CMK (cell line): ENCODE measurements at regions not wholly inside any gene's neighbourhood (a gene's known extent, or its start where the extent isn't known, plus 50 kb on each side); places are given as distances from the start of the nearest gene placed in this dataset.
"Not testable (repeated sequence)": the region's sequence is repeated elsewhere in the genome, so short reads cannot be mapped to it uniquely, and the experiment has no call there.

ENCODE experiments used
- DNase-seq: peaks from one replicate; pipeline ENCODE4 v3.0.0-alpha.2; 2010; ENCODE audit warnings: low read depth

GRCh38 chr12:131552492-131552863 lies 158.4 kb upstream of the SFSWAP start:
- DNase-seq = no peak

GRCh38 chr12:131553096-131553777 lies 157.7 kb upstream of the SFSWAP start:
- DNase-seq = no peak

GRCh38 chr12:131555197-131555846 lies 155.6 kb upstream of the SFSWAP start:
- DNase-seq = no peak

- no peak for DNase-seq
Measured at GRCh38 chr12:131555866-131556265, 155.0 kb upstream of the SFSWAP start.

- no peak for DNase-seq
Measured at GRCh38 chr12:131557078-131557709, 153.7 kb upstream of the SFSWAP start.

- DNase-seq = no peak
Measured at GRCh38 chr12:131559517-131560516, 151.1 kb upstream of the SFSWAP start.

GRCh38 chr12:131561051-131561450 lies 149.8 kb upstream of the SFSWAP start:
- no peak for DNase-seq

GRCh38 chr12:131561891-131562684 lies 148.8 kb upstream of the SFSWAP start:
- no peak for DNase-seq

- DNase-seq = not testable (repeated sequence)
Measured at GRCh38 chr12:131564138-131564727, 146.7 kb upstream of the SFSWAP start.

- DNase-seq = no peak
Measured at GRCh38 chr12:131564845-131565244, 146.0 kb upstream of the SFSWAP start.

GRCh38 chr12:131565267-131566015 lies 145.4 kb upstream of the SFSWAP start:
- no peak for DNase-seq

- DNase-seq = no peak
Measured at GRCh38 chr12:131568336-131568735, 142.6 kb upstream of the SFSWAP start.

GRCh38 chr12:131570596-131570995 lies 140.3 kb upstream of the SFSWAP start:
- no peak for DNase-seq

- no peak for DNase-seq
Measured at GRCh38 chr12:131571827-131572226, 139.1 kb upstream of the SFSWAP start.

GRCh38 chr12:131572626-131573025 lies 138.3 kb upstream of the SFSWAP start:
- DNase-seq = no peak

- DNase-seq = no peak
Measured at GRCh38 chr12:131573631-131574394, 137.1 kb upstream of the SFSWAP start.

GRCh38 chr12:131574395-131574771 lies 136.5 kb upstream of the SFSWAP start:
- DNase-seq = no peak

GRCh38 chr12:131575371-131575770 lies 135.5 kb upstream of the SFSWAP start:
- DNase-seq = no peak

GRCh38 chr12:131576734-131577133 lies 134.2 kb upstream of the SFSWAP start:
- not testable (repeated sequence) for DNase-seq
